Neural cell (in vitro differentiated cells): ENCODE measurements at regions not wholly inside any gene's neighbourhood (a gene's known extent, or its start where the extent isn't known, plus 50 kb on each side); places are given as distances from the start of the nearest gene placed in this dataset.
"Not testable (repeated sequence)": the region's sequence is repeated elsewhere in the genome, so short reads cannot be mapped to it uniquely, and the experiment has no call there.

ENCODE experiments used
- CTCF ChIP-seq: fragments of 450-650 bp; IDR thresholded peaks from 2 replicates; pipeline ENCODE4 v1.5.1; 2014; ENCODE audit warnings: antibody characterized with exemption, mild to moderate bottlenecking, moderate library complexity; ENCODE audit not compliant: poor library complexity, severe bottlenecking
- EP300 ChIP-seq: fragments of 450-650 bp; conservative IDR thresholded peaks from 2 replicates; pipeline ENCODE4 v1.6.1; 2014; ENCODE audit warnings: antibody characterized with exemption, mild to moderate bottlenecking, moderate library complexity; ENCODE audit not compliant: poor library complexity, severe bottlenecking
- EZH2 ChIP-seq: fragments of 200-600, 300-800 bp; shearing (Covaris generic), sonication (generic); IDR thresholded peaks from 2 replicates; pipeline ENCODE4 v1.6.1; 2014; ENCODE audit warnings: antibody characterized with exemption, low read length, borderline replicate concordance, mild to moderate bottlenecking; ENCODE audit not compliant: insufficient read depth, poor library complexity, severe bottlenecking
- POLR2AphosphoS5 ChIP-seq: IDR thresholded peaks from 2 replicates; pipeline ENCODE4 v1.6.1; 2012
- RAD21 ChIP-seq: fragments of 450-650 bp; conservative IDR thresholded peaks from 2 replicates; pipeline ENCODE4 v1.6.1; 2014; ENCODE audit warnings: antibody characterized with exemption, mild to moderate bottlenecking, moderate library complexity
- REST ChIP-seq: IDR thresholded peaks from 2 replicates; pipeline ENCODE4 v1.6.1; 2012; ENCODE audit warnings: borderline replicate concordance
- SMC3 ChIP-seq: fragments of 450-650 bp; conservative IDR thresholded peaks from 2 replicates; pipeline ENCODE4 v1.6.1; 2014; ENCODE audit warnings: antibody characterized with exemption, mild to moderate bottlenecking, moderate library complexity; ENCODE audit not compliant: poor library complexity
- TAF1 ChIP-seq: IDR thresholded peaks from 2 replicates; pipeline ENCODE4 v1.6.1; 2012; ENCODE audit warnings: low read depth

- TF ChIP-seq REST, EZH2, CTCF, EP300, TAF1, SMC3, RAD21: not testable (repeated sequence)
- peak; percentile 16 for TF ChIP-seq POLR2AphosphoS5
Measured at GRCh38 chr17:45619984-45620405, 129.5 kb upstream of the PLEKHM1 start.
